Stimulated activated CD8-positive, alpha-beta memory T cell treated with anti-CD3 and anti-CD28 coated beads, Interleukin-7, amount 100 ng/mL, for 48 hours (primary cell): ENCODE measurements at regions not wholly inside any gene's neighbourhood (a gene's known extent, or its start where the extent isn't known, plus 50 kb on each side); places are given as distances from the start of the nearest gene placed in this dataset.

ENCODE experiments used
- DNase-seq, 2 donors: peaks; one replicate each; pipeline ENCODE4 v3.0.0-alpha.2; 2020; ENCODE audit warnings: low read depth in 1 of 2; ENCODE audit errors: extremely low read depth in 1 of 2

DNA sequence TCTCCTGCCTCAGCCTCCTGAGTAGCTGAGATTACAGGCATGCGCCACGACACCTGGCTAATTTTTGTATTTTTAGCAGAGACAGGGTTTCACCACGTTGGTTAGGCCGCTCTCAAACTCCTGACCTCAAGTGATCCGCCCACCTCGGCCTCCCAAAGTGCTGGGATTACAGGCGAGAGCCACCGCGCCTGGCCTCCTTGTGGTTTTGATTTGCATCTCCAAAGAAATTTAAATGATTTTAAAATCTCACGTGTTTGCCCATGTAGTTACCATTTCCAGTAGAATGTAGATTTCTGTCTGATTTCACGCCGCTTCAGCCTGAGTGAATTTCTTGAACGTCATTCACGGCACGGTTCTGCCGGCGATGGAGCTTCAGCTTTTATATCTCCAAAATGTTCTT is 55.8 kb downstream of the IGF2 start:
- DNase-seq, result no peak

DNA sequence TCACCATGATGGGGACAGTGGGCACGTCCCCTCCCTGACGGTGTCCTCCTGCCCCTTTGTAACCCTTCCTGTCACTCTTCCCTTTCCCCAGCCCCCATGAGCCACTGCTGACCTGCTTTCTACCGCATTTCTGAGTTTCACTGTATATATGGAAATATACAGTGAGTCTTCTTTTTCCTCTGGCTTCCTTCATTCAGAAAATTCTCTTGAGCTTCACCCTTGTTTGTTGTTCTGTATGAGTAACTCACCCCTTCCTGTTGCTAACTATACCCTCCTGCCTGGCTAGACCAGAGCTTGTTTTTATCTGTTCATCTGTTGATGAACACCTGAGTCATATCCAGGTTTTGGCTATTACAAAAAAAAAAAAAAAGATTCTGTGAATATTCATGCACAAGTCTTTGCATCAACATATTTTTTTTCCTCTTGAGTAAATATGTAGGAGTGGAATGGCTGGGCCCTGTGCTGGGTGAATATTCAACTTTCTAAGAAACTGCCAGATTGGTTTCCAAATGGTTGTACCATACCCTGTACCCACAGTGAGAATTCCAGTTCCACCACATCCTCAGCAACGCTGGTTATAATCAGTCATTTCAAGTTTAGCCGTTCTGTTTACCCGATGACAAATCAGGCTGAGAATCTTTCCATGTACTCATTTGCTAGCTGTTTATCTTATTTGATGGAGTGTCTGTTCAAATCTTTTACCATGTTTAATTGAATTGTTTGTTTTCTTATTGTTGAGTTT is 62.0 kb downstream of the IGF2 start:
- peak in 1 of 2 donors; percentile 50 for DNase-seq

DNA sequence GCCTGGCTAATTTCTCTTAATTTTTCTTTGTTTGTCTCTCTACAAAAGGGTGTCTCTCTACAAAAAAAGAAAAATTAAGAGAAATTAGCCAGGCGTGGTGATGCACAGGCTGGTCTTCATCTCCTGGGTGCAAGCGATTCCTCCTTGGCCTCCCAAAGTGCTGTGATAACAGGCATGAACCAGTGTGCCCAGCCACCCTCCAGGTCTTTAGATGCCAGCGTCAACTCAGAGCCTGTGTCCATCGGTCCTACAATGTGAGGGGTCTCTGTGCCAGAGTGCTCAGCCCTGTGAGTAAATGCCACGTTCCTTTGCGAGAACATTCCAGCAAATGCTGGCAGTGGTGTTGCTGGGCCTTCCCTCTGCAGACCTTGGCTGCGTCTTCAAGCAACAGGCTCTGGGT is 62.7 kb downstream of the IGF2 start:
- DNase-seq, result no peak

DNA sequence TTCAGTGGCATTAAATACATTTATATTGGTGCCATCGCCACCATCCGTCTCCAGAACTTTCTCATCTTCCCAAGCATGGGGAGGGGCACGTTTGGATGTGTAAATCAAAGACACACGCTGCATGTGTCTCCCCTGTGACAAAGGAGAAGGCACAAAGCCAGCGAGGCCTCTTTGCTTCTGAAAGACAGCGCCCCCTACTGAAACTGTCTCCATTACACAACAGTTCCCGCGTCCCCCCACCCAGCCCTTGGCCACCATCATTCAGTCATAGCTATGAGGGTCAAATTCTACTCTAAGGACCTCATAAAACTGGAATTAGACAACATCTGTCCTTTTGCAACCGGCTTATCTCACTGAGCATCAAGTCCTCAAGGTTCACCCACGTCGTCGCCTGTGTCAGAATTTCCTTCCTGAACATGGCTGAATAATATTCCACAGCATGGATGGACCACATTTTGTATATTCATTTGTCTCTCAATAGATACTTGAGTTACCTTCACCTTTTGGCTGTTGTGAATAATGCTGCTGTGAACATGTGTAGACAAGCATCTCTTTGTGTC is 64.8 kb downstream of the IGF2 start:
- no peak for DNase-seq

DNA sequence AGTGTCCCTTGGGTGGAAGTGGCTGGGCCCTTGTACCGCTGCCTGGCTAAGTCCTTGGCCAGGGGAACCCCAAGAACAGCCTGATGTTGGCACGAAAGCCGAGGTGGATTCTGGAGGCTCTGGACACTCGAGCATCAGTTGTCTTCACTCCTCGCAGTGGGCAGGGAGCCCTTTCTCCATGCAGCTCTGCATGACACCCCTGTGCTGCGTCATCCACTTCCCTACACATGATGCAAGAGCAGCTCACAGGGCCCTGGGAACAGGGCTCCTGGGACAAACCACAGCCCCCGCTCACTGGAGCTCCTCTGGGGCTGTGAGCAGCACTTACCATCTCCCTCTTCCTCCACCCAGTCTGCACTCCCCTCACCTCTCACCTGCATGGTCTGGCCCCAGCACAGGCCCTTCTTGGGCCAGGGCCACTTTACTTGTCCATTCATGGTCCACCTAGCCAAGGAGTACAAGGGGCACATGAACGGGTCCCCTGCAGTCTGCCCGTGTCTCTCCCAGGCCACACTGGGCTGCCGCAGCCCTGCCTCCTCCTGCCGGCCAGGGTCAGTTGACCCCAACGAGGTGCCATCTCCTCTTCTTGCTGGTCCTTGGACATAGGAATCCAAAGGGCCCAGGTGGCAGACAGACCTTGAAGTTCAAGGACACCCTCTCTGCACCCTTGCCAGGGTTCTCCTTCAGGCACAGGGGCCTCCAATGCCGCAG is 66.5 kb downstream of the IGF2 start:
- no peak for DNase-seq

DNA sequence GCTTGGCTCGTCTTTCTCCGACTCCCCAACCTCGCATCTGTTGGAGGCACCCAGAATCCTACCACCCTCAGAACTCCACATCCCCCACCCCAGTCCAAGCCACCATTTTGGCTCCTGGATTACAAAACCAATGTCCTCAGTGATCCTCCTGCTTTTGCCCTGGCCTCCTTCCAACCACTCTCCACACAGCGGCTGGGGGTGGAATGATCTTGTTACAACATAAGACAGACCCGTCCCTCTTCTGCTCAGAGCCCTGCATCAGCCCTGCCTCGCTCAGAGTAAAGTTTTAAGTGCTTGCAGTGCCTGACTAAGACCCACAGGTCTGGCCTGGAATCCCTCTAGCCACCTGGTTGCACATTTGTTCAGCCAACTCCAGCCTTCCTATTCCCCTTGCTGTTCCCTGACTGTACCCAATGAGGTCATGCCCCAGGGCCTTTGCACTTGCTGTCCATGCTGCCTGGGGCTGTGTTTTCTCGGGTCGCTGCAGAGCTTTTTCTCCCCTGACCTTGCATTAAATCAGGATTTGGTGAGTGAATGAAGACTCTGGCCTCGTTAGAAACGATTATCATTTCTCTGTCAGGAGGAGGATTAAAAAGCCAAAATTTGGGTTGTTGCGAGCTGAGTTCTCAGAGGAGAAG is 67.3 kb downstream of the IGF2 start:
- no peak for DNase-seq
